ENCODE measurements at regions not wholly inside any gene's neighbourhood (a gene's known extent, or its start where the extent isn't known, plus 50 kb on each side); places are given as distances from the start of the nearest gene placed in this dataset.

DNA sequence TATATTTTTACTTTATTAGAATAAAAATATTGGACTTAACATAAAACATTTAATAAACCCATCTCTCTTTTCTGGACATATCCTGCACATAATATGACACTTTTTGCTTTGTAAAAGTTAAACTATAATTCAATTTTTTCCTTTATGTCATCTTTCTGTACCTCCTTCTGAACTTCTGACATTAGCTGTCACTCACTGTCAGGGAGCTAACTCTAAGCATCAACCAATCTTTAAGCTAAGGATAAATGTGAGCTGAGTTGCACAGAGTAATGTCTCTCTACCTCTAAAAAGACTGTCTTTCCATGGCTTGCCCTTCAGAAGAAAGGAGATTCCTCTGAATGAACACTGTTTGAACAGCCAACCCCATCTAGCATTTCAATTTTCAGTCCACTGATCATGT is 948.6 kb upstream of the CHAC2 start:
- no peak for DNase-seq
- ChIA-PET POLR2A (ENCODE audit: unreplicated experiment) (no interaction called here), CTCF (no interaction called here)
- no peaks in the 10 kb centered on the region for H3K36me3 ChIP-seq (ENCODE audit: low read depth)
- H3K9me2 ChIP-seq (ENCODE audit: insufficient read depth), result no peaks in the 10 kb centered on the region
- no peak overlapping the region for H3K27ac ChIP-seq
- no peaks in the 10 kb centered on the region for H3K79me2 ChIP-seq (ENCODE audit: low read depth)
- TF ChIP-seq EZH2 (IDR thresholded peaks at IDR 0.05; ENCODE audit: low read depth) (no peak), CTCF (conservative IDR thresholded peaks at IDR 0.05) (no peak)
- no peaks in the 10 kb centered on the region for H3F3A ChIP-seq (ENCODE audit: insufficient read depth, low read depth)
- BruUV-seq (replicated peaks), result no TSS peak
- H3K27me3 ChIP-seq (ENCODE audit: insufficient read depth, low read depth), result no peaks in the 10 kb centered on the region
- H3K9me3 ChIP-seq (ENCODE audit: insufficient read depth, low read depth), result no peaks in the 10 kb centered on the region
- H3K4me1 ChIP-seq (replicated peaks; ENCODE audit: insufficient read depth), result no peaks in the 10 kb centered on the region
- no peak overlapping the region for H3K4me2 ChIP-seq
- H3K4me3 ChIP-seq, result no peak overlapping the region
- intact Hi-C loops (cut with micrococcal nuclease; ENCODE audit: unreplicated experiment), result no loop called here
- H4K20me1 ChIP-seq (ENCODE audit: insufficient read depth), result no peaks in the 10 kb centered on the region
- no peak overlapping the region for H2AFZ ChIP-seq

GRCh38 chr2:52810460-52810859 is 957.1 kb upstream of the CHAC2 start:
- Histone ChIP-seq H3K4me1 (replicated peaks; ENCODE audit: insufficient read depth) (no peaks in the 10 kb centered on the region), H3K27ac (no peak overlapping the region), H2AFZ (no peak overlapping the region), H3K9me2 (ENCODE audit: insufficient read depth) (no peaks in the 10 kb centered on the region), H3K4me3 (no peak overlapping the region), H3K9me3 (ENCODE audit: insufficient read depth, low read depth) (no peaks in the 10 kb centered on the region), H3K36me3 (ENCODE audit: low read depth) (no peaks in the 10 kb centered on the region), H3K27me3 (ENCODE audit: insufficient read depth, low read depth) (no peaks in the 10 kb centered on the region), H3K79me2 (ENCODE audit: low read depth) (no peaks in the 10 kb centered on the region), H4K20me1 (ENCODE audit: insufficient read depth) (no peaks in the 10 kb centered on the region), H3F3A (ENCODE audit: insufficient read depth, low read depth) (no peaks in the 10 kb centered on the region), H3K4me2 (0 out of 2 replicates have a peak overlapping the region, but pooled peaks have one; percentile 20)
- ChIA-PET POLR2A (ENCODE audit: unreplicated experiment) (no interaction called here), CTCF (interaction anchor here (0.5 to 1.5 kb wide), 3 partner anchors 391 to 858 kb away, joined by 5 to 8 read pairs (median 8); no protein-coding TSS in a partner anchor)
- peak; percentile 65; the same call in 1 of the 2 replicates for TF ChIP-seq CTCF (conservative IDR thresholded peaks at IDR 0.05)
- TF ChIP-seq EZH2 (IDR thresholded peaks at IDR 0.05; ENCODE audit: low read depth), result no peak
- BruUV-seq (replicated peaks), result no TSS peak
- intact Hi-C loops (cut with micrococcal nuclease; ENCODE audit: unreplicated experiment), result loop anchor here (1.0 to 5.0 kb wide), 3 partner anchors 167 to 457 kb away; no protein-coding TSS in a partner anchor
- peak in 1 of 2 experiments; percentile 5 for DNase-seq

DNA sequence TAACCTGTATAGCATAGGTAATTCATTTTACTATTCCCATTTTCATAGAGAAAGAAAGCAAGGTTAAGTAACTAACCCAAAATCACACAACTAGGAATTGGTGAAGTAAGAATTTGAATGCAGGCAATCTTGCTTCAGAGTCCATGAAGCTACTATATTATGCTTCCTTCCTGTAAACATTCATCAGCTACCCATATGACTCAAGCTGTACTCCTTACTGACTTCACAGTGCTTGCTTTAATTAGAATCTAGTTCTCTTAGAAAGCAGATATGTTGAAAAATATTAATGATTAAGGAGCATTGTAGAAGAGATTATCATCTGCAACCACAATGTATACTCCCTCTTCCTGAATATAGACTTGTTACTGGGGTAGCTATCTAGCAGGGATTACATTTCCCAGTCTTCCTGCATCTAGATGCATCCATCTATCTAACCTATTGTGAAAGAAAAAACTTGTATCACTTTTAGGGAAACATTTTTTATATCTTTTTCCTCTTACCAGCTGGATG is 961.6 kb upstream of the CHAC2 start:
- Histone ChIP-seq H3K4me1 (replicated peaks; ENCODE audit: insufficient read depth) (no peaks in the 10 kb centered on the region), H3K36me3 (ENCODE audit: low read depth) (no peaks in the 10 kb centered on the region), H3K27me3 (ENCODE audit: insufficient read depth, low read depth) (no peaks in the 10 kb centered on the region), H3K9me2 (ENCODE audit: insufficient read depth) (no peaks in the 10 kb centered on the region), H3K27ac (no peak overlapping the region), H3F3A (ENCODE audit: insufficient read depth, low read depth) (no peaks in the 10 kb centered on the region), H3K79me2 (ENCODE audit: low read depth) (no peaks in the 10 kb centered on the region), H4K20me1 (ENCODE audit: insufficient read depth) (no peaks in the 10 kb centered on the region), H3K4me2 (no peak overlapping the region), H2AFZ (no peak overlapping the region), H3K4me3 (no peak overlapping the region), H3K9me3 (ENCODE audit: insufficient read depth, low read depth) (no peaks in the 10 kb centered on the region)
- BruUV-seq (replicated peaks), result no TSS peak
- POLR2A ChIA-PET (ENCODE audit: unreplicated experiment), result no interaction called here
- no peak for DNase-seq
- TF ChIP-seq EZH2 (IDR thresholded peaks at IDR 0.05; ENCODE audit: low read depth) (no peak), CTCF (conservative IDR thresholded peaks at IDR 0.05) (no peak)
- CTCF ChIA-PET, result no interaction called here
- intact Hi-C loops (cut with micrococcal nuclease; ENCODE audit: unreplicated experiment), result no loop called here

All from PC-9 (cell line).